Activated naive CD8-positive, alpha-beta T cell (primary cell): ENCODE measurements at regions not wholly inside any gene's neighbourhood (a gene's known extent, or its start where the extent isn't known, plus 50 kb on each side); places are given as distances from the start of the nearest gene placed in this dataset.

Source experiments
- H3K27ac Mint-ChIP-seq: one replicate; pipeline ENCODE4 v1.8.0; 2021; ENCODE audit warnings: mixed read lengths
- H3K27me3 Mint-ChIP-seq: one replicate; pipeline ENCODE4 v1.8.0; 2021; ENCODE audit warnings: mixed read lengths
- H3K36me3 Mint-ChIP-seq: one replicate; pipeline ENCODE4 v1.8.0; 2021; ENCODE audit warnings: mixed read lengths
- H3K4me1 Mint-ChIP-seq: one replicate; pipeline ENCODE4 v1.8.0; 2021; ENCODE audit warnings: low read depth, mixed read lengths
- H3K4me3 Mint-ChIP-seq: one replicate; pipeline ENCODE4 v1.8.0; 2021; ENCODE audit warnings: mild to moderate bottlenecking, mixed read lengths
- H3K9me3 Mint-ChIP-seq: one replicate; pipeline ENCODE4 v1.8.0; 2021; ENCODE audit warnings: low read depth, mixed read lengths

- no peak overlapping the region for H3K4me3 Mint-ChIP-seq
- H3K4me1 Mint-ChIP-seq: no peaks in the 10 kb centered on the region
- no peaks in the 10 kb centered on the region for H3K36me3 Mint-ChIP-seq
- no peaks in the 10 kb centered on the region for H3K9me3 Mint-ChIP-seq
- no peaks in the 10 kb centered on the region for H3K27me3 Mint-ChIP-seq
- H3K27ac Mint-ChIP-seq: no peak overlapping the region
Measured at GRCh38 chr7:101699881-101700823, 71.1 kb upstream of the MYL10 start.

- Mint-ChIP-seq H3K27me3 (no peaks in the 10 kb centered on the region), H3K36me3 (no peaks in the 10 kb centered on the region), H3K4me3 (no peak overlapping the region), H3K9me3 (no peaks in the 10 kb centered on the region), H3K4me1 (no peaks in the 10 kb centered on the region), H3K27ac (no peak overlapping the region)
Measured at GRCh38 chr7:101701153-101701794, 72.2 kb upstream of the MYL10 start.

- no peak overlapping the region for H3K4me3 Mint-ChIP-seq
- H3K27me3 Mint-ChIP-seq: no peaks in the 10 kb centered on the region
- no peaks in the 10 kb centered on the region for H3K9me3 Mint-ChIP-seq
- no peaks in the 10 kb centered on the region for H3K4me1 Mint-ChIP-seq
- H3K27ac Mint-ChIP-seq: no peak overlapping the region
- no peaks in the 10 kb centered on the region for H3K36me3 Mint-ChIP-seq
Measured at GRCh38 chr7:101702362-101702850, 73.3 kb upstream of the MYL10 start.

- Mint-ChIP-seq H3K4me3 (no peak overlapping the region), H3K36me3 (no peaks in the 10 kb centered on the region), H3K4me1 (no peaks in the 10 kb centered on the region), H3K27ac (no peak overlapping the region), H3K9me3 (no peaks in the 10 kb centered on the region), H3K27me3 (no peaks in the 10 kb centered on the region)
Measured at GRCh38 chr7:101705331-101705730, 76.2 kb upstream of the MYL10 start.

GRCh38 chr7:101707587-101707986 is 78.5 kb upstream of the MYL10 start:
- Mint-ChIP-seq H3K4me3 (no peak overlapping the region), H3K36me3 (no peaks in the 10 kb centered on the region)

GRCh38 chr7:101708223-101708622 is 79.1 kb upstream of the MYL10 start:
- H3K4me1 Mint-ChIP-seq: no peaks in the 10 kb centered on the region
- H3K4me3 Mint-ChIP-seq: no peak overlapping the region
- no peaks in the 10 kb centered on the region for H3K36me3 Mint-ChIP-seq
- H3K27me3 Mint-ChIP-seq: no peaks in the 10 kb centered on the region
- H3K27ac Mint-ChIP-seq: no peak overlapping the region
- no peaks in the 10 kb centered on the region for H3K9me3 Mint-ChIP-seq

More at GRCh38 chr7:101707587-101707986, 78.5 kb upstream of the MYL10 start:
- Mint-ChIP-seq H3K27me3 (no peaks in the 10 kb centered on the region), H3K9me3 (no peaks in the 10 kb centered on the region), H3K27ac (no peak overlapping the region), H3K4me1 (no peaks in the 10 kb centered on the region)

GRCh38 chr7:101712652-101713051 is 83.6 kb upstream of the MYL10 start:
- H3K27ac Mint-ChIP-seq: no peak overlapping the region
- no peak overlapping the region for H3K4me3 Mint-ChIP-seq
- H3K9me3 Mint-ChIP-seq: no peaks in the 10 kb centered on the region
- H3K36me3 Mint-ChIP-seq: no peaks in the 10 kb centered on the region
- no peaks in the 10 kb centered on the region for H3K4me1 Mint-ChIP-seq
- H3K27me3 Mint-ChIP-seq: no peaks in the 10 kb centered on the region

GRCh38 chr7:101714097-101714496 is 85.0 kb upstream of the MYL10 start:
- H3K36me3 Mint-ChIP-seq: no peaks in the 10 kb centered on the region
- no peaks in the 10 kb centered on the region for H3K9me3 Mint-ChIP-seq
- no peaks in the 10 kb centered on the region for H3K27me3 Mint-ChIP-seq
- H3K4me1 Mint-ChIP-seq: no peaks in the 10 kb centered on the region
- H3K27ac Mint-ChIP-seq: no peak overlapping the region
- no peak overlapping the region for H3K4me3 Mint-ChIP-seq

GRCh38 chr7:101717628-101718357 is 88.7 kb upstream of the MYL10 start:
- Mint-ChIP-seq H3K27me3 (no peaks in the 10 kb centered on the region), H3K4me3 (no peak overlapping the region), H3K9me3 (no peaks in the 10 kb centered on the region), H3K36me3 (no peaks in the 10 kb centered on the region), H3K4me1 (no peaks in the 10 kb centered on the region), H3K27ac (no peak overlapping the region)

GRCh38 chr7:101718363-101719122 is 89.4 kb upstream of the MYL10 start:
- no peaks in the 10 kb centered on the region for H3K4me1 Mint-ChIP-seq
- H3K27ac Mint-ChIP-seq: no peak overlapping the region
- no peaks in the 10 kb centered on the region for H3K36me3 Mint-ChIP-seq
- no peaks in the 10 kb centered on the region for H3K9me3 Mint-ChIP-seq
- H3K27me3 Mint-ChIP-seq: no peaks in the 10 kb centered on the region
- H3K4me3 Mint-ChIP-seq: no peak overlapping the region

- Mint-ChIP-seq H3K27ac (no peak overlapping the region), H3K9me3 (no peaks in the 10 kb centered on the region), H3K27me3 (no peaks in the 10 kb centered on the region), H3K36me3 (no peaks in the 10 kb centered on the region), H3K4me3 (no peak overlapping the region), H3K4me1 (no peaks in the 10 kb centered on the region)
Measured at GRCh38 chr7:101719123-101719470, 90.0 kb upstream of the MYL10 start.

GRCh38 chr7:101720324-101720723 is 91.2 kb upstream of the MYL10 start:
- Mint-ChIP-seq H3K27me3 (no peaks in the 10 kb centered on the region), H3K4me1 (no peaks in the 10 kb centered on the region), H3K9me3 (no peaks in the 10 kb centered on the region), H3K4me3 (no peak overlapping the region), H3K36me3 (no peaks in the 10 kb centered on the region), H3K27ac (no peak overlapping the region)

GRCh38 chr7:101722247-101722646 is 93.2 kb upstream of the MYL10 start:
- Mint-ChIP-seq H3K36me3 (no peaks in the 10 kb centered on the region), H3K4me1 (no peaks in the 10 kb centered on the region), H3K4me3 (no peak overlapping the region), H3K27me3 (no peaks in the 10 kb centered on the region), H3K9me3 (no peaks in the 10 kb centered on the region), H3K27ac (no peak overlapping the region)

GRCh38 chr7:101723835-101724234 is 93.6 kb upstream of the CUX1 start:
- Mint-ChIP-seq H3K36me3 (no peaks in the 10 kb centered on the region), H3K4me1 (no peaks in the 10 kb centered on the region), H3K9me3 (no peaks in the 10 kb centered on the region), H3K27ac (no peak overlapping the region), H3K27me3 (no peaks in the 10 kb centered on the region), H3K4me3 (no peak overlapping the region)
